Muscle of leg (tissue), 3 donors: ENCODE measurements at regions not wholly inside any gene's neighbourhood (a gene's known extent, or its start where the extent isn't known, plus 50 kb on each side); places are given as distances from the start of the nearest gene placed in this dataset.
"Not testable (repeated sequence)": the region's sequence is repeated elsewhere in the genome, so short reads cannot be mapped to it uniquely, and the experiment has no call there.

Experiments used
- DNase-seq: peaks from one replicate; pipeline ENCODE4 v3.0.0; 2013
- H3K27ac ChIP-seq: one replicate; pipeline ENCODE4 v1.5.1; 2013; ENCODE audit warnings: mild to moderate bottlenecking, low read length, control low read depth
- H3K27me3 ChIP-seq: one replicate; pipeline ENCODE4 v1.6.1; 2013; ENCODE audit warnings: low read length; ENCODE audit not compliant: control insufficient read depth, insufficient read depth
- H3K36me3 ChIP-seq: one replicate; pipeline ENCODE4 v1.6.1; 2013; ENCODE audit warnings: low read length; ENCODE audit not compliant: control insufficient read depth, insufficient read depth
- H3K4me1 ChIP-seq: one replicate; pipeline ENCODE4 v1.6.1; 2013; ENCODE audit warnings: low read length; ENCODE audit not compliant: control insufficient read depth, insufficient read depth
- H3K4me3 ChIP-seq: one replicate; pipeline ENCODE4 v1.5.1; 2013; ENCODE audit warnings: low read length, control low read depth
- H3K9me3 ChIP-seq: replicated peaks from 2 replicates; pipeline ENCODE4 v1.6.1; 2013; ENCODE audit warnings: low read depth, low read length; ENCODE audit not compliant: control insufficient read depth
- WGBS: methylation state at CpG from one replicate; pipeline ENCODE4 v1.1.5; 2013; ENCODE audit warnings: missing lambda C conversion rate; ENCODE audit not compliant: insufficient coverage; 5-methylcytosine and 5-hydroxymethylcytosine counted together

DNA sequence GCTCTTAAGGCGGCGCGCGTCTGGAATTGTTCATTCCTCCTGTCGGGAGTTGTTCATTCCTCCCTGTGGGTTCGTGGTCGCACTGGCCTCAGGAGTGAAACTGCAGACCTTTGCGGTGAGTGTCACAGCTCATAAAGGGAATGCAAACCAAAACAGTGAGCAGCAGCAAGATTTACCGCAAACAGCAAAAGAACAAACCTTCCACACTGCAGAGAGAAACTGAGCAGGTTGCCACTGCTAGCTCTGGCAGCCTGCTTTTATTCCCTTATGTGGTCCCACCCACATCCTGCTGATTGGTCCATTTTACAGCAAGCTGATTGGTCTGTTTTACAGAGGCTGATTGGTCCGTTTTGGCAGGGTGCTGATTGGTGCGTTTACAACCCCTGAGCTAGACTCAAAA lies 1365.3 kb upstream of the WWC1 start:
- no peaks in the 10 kb centered on the region for H3K27me3 ChIP-seq
- no peak overlapping the region for H3K27ac ChIP-seq
- WGBS = 87% methylated on average over 9 of the region's 11 CpGs
- H3K36me3 ChIP-seq = no peaks in the 10 kb centered on the region
- H3K4me3 ChIP-seq = no peak overlapping the region
- no peak for DNase-seq
- no peaks in the 10 kb centered on the region for H3K4me1 ChIP-seq
- H3K9me3 ChIP-seq = peaks cover 6% of the 10 kb centered on the region

DNA sequence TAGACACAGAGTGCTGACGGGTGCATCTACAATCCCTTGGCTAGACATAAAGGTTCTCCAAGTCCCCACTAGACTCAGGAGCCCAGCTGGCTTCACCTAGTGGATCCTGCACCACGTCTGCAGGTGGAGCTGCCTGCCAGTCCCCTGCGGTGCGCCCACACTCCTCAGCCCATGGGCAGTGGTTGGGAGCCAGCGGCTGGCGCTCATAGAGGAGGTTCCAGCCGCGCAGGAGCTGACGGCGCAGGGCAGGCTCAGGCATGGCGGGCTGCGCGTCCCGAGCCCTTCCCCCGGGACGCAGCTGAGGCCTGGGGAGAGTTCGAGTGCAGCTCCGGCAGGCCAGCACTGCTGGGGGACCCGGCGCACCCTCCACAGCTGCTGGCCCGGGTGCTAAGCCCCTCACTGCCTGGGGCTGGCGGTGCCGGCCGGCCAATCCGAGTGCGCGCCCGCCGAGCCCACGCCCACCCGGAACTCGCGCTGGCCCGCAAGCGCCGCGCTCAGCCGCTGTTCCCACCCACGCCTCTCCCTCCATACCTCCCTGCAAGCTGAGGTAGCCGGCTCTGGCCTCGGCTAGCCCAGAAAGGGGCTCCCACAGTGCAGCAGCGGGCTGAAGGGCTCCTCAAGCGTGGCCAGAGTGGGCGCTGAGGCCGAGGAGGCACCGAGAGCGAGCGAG lies 1364.5 kb upstream of the WWC1 start:
- WGBS = 94% methylated on average over 41 of the region's 48 CpGs
- not testable (repeated sequence) for H3K27me3 ChIP-seq, H3K4me1 ChIP-seq, H3K36me3 ChIP-seq, H3K9me3 ChIP-seq, DNase-seq, H3K4me3 ChIP-seq, H3K27ac ChIP-seq

DNA sequence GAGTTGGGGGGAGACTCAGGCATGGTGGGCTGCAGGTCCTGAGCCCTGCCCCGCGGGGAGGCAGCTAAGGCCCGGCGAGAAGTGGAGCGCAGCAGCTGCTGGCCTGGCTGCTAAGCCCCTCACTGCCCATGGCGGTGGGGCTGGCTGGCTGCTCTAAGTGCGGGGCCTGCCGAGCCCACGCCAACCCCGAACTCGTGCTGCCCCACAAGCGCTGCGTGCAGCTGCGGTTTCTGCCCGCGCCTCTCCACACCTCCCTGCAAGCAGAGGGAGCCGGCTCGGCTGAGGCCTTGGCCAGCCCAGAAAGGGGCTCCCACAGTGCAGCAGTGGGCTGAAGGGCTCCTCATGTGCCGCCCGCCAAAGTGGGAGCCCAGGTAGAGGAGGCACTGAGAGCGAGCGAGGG lies 1355.1 kb upstream of the WWC1 start:
- Histone ChIP-seq H3K36me3 (no peaks in the 10 kb centered on the region), H3K4me1 (no peaks in the 10 kb centered on the region), H3K4me3 (no peak overlapping the region), H3K27ac (no peak overlapping the region), H3K27me3 (no peaks in the 10 kb centered on the region), H3K9me3 (peaks cover 2% of the 10 kb centered on the region)
- DNase-seq = no peak
- 98% methylated on average over 20 of the region's 22 CpGs for WGBS

DNA sequence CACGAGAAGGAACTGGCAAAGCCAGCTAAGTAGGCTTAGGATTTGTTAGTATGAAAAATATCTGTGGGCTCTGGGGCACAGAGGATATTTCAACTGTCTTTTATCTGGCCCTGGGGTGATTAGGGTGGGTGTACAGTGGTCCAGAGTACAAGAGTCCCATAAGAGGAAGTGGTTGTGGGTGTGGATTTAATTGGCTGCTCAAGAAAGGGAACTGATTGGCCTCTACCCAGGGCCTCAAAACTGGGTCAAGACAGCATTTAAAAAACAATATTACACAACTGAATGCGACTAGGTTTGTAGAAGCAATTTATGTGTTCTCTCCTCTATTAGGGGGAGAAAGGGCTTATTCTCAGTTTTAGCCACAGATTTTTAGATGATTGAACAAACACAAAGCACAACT lies 1353.4 kb upstream of the WWC1 start:
- peak; percentile 3 for DNase-seq

DNA sequence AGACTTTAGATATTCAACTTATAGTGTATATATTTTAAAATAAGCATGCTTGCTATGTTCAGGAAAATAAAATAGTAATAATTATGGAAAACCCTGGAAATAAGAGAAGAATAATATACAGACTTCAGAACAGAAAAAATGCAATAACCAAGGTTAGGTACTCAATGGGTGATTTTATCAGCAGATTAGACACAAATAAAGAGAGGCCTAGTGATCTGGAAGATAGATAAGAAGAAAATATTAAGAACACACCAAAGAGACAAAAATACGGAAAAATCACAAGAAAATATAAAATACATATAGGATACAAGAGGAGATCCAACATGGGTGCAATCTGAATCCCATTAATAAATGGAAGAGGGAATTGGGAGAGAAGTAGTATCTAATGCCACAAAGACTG lies 1348.5 kb upstream of the WWC1 start:
- no peak for DNase-seq
- no CpG with 5 or more reads among the region's 1 CpG for WGBS
- no peaks in the 10 kb centered on the region for H3K27me3 ChIP-seq
- H3K27ac ChIP-seq = no peak overlapping the region
- H3K4me3 ChIP-seq = no peak overlapping the region
- peaks cover 6% of the 10 kb centered on the region for H3K9me3 ChIP-seq
- no peaks in the 10 kb centered on the region for H3K4me1 ChIP-seq
- no peaks in the 10 kb centered on the region for H3K36me3 ChIP-seq

More for the DNA sequence above, 1353.4 kb upstream of the WWC1 start:
- H3K4me3 ChIP-seq = no peak overlapping the region
- no peak overlapping the region for H3K27ac ChIP-seq
- no peaks in the 10 kb centered on the region for H3K36me3 ChIP-seq
- H3K9me3 ChIP-seq = peaks cover 6% of the 10 kb centered on the region
- H3K4me1 ChIP-seq = no peaks in the 10 kb centered on the region
- H3K27me3 ChIP-seq = no peaks in the 10 kb centered on the region
- 44% methylated on average over 1 of the region's 2 CpGs for WGBS

DNA sequence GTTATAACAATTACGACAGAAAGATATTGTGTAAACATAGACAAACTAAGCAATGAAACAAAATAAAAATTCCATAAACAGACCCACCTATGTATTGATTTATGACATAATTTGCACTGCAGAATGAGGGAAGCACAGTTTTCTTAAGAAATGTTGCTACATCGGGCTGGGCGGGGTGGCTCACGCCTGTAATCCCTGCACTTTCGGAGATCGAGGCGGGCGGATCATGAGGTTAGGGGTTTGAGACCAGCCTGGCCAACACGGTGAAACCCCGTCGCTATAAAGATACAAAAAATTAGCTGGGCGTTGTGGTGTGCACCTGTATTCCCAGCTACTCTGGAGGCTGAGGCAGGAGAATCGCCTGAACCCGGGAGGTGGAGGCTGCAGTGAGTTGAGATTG lies 1344.4 kb upstream of the WWC1 start:
- DNase-seq = no peak
- no peak overlapping the region for H3K27ac ChIP-seq
- no peaks in the 10 kb centered on the region for H3K27me3 ChIP-seq
- H3K36me3 ChIP-seq = no peaks in the 10 kb centered on the region
- no peak overlapping the region for H3K4me3 ChIP-seq
- WGBS = 94% methylated on average over 7 of the region's 14 CpGs
- H3K4me1 ChIP-seq = no peaks in the 10 kb centered on the region
- peaks cover 4% of the 10 kb centered on the region for H3K9me3 ChIP-seq

DNA sequence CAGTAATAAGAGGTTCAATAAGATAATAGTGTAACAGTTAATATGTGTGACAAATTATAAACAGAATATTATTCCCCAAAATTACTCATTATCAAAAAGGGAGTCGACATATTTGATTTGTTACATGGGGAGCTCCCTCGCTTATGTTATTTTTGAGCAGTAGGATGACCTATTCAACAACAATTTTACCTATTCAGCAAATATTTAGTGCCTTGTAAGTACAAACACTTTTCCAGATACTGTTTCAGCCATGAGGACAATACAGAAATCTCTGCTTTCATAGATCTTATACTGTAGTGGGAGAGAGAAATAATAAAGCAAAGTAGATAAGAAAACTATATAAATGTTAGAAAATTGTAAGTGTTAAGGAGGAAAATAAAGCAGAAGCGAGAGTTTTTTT lies 1342.8 kb upstream of the WWC1 start:
- H3K36me3 ChIP-seq = no peaks in the 10 kb centered on the region
- 100% methylated on average over 1 of the region's 3 CpGs for WGBS
- H3K9me3 ChIP-seq = no peaks in the 10 kb centered on the region
- H3K27me3 ChIP-seq = no peaks in the 10 kb centered on the region
- no peak for DNase-seq
- no peak overlapping the region for H3K27ac ChIP-seq
- H3K4me1 ChIP-seq = no peaks in the 10 kb centered on the region
- H3K4me3 ChIP-seq = no peak overlapping the region

DNA sequence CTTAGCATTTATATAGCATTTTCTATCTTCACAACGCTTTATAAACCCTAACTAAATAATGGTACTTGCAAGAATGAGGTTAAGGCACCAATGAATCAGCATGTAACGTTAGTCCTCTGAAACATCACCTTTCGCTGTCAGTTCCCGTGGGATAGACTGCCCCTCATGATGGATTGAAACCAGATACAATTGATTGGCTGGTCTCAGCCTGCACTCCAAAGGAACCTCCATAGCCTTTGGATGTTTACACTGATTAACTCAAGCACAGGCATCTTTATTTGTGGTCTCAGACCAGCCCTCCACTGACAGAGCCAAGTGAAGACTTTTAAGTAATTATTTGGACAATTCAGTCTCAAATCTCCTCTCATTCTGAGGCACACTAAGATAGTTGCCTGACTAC lies 1339.4 kb upstream of the WWC1 start:
- H3K9me3 ChIP-seq = no peaks in the 10 kb centered on the region
- DNase-seq = no peak
- no peaks in the 10 kb centered on the region for H3K4me1 ChIP-seq
- H3K27me3 ChIP-seq = no peaks in the 10 kb centered on the region
- no peak overlapping the region for H3K27ac ChIP-seq
- no peaks in the 10 kb centered on the region for H3K36me3 ChIP-seq
- WGBS = 43% methylated on average over 3 of the region's 4 CpGs
- H3K4me3 ChIP-seq = no peak overlapping the region

DNA sequence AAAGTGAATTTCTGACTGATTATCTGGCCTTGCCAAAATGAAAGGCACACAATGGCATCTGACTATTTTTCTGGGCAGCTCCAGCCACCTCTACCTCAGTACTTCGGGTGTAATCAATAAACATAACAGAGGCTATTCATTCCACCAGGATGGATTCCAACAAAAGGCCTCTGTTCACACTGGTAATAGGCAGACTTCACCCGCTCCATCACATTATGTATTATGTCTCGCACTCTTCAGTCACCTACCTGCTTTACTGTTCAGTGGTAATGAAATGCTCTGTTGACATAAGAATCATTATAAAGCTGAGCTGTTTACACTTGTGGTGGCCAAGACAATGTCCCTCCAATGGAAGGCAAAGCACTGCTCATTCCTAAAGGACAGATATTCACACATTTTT lies 1333.7 kb upstream of the WWC1 start:
- 55% methylated on average over 1 of the region's 3 CpGs for WGBS
- Histone ChIP-seq H3K4me1 (no peaks in the 10 kb centered on the region), H3K36me3 (no peaks in the 10 kb centered on the region), H3K27ac (no peak overlapping the region), H3K4me3 (no peak overlapping the region), H3K9me3 (no peaks in the 10 kb centered on the region), H3K27me3 (no peaks in the 10 kb centered on the region)
- no peak for DNase-seq

DNA sequence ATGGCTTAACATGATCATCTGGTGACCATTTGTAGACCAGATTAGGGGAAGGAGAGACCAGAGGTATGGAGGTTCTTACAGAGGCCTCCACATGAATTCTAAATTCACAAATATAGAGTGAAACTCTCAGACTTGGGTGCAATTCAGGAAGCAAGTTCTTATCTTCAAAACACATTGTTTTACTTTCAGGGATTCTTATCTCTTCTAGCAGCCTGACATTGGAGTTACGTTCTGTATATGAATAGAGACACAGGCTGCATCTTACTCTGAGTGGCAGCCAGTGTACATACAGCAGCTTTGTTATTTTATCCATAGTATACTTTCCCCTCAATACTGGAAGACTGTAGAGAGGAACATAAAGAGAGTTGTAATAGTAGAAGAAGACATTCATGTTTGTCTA lies 1331.7 kb upstream of the WWC1 start:
- no CpG with 5 or more reads among the region's 1 CpG for WGBS
- Histone ChIP-seq H3K36me3 (no peaks in the 10 kb centered on the region), H3K27ac (no peak overlapping the region), H3K4me3 (no peak overlapping the region), H3K27me3 (no peaks in the 10 kb centered on the region), H3K4me1 (no peaks in the 10 kb centered on the region), H3K9me3 (no peaks in the 10 kb centered on the region)
- no peak for DNase-seq

DNA sequence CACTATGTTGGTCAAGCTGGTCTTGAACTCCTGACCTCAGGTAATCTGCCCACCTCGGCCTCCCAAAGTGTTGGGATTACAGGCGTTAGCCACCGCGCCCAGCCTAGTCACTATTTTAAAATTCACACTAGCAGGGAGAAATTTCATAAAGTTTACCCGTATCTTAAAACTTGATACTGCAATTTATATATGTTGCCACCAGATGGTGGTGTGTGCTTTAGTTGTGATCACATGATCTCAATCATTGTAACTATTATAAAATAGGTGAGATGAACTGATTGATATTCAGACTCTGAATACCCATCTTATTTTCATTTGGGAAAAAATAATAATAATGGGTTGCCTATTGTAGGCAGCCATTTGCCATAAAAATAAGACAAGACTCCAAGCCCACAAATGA lies 1330.4 kb upstream of the WWC1 start:
- H3K9me3 ChIP-seq = no peaks in the 10 kb centered on the region
- H3K4me3 ChIP-seq = no peak overlapping the region
- no peak overlapping the region for H3K27ac ChIP-seq
- 83% methylated on average over 1 of the region's 5 CpGs for WGBS
- no peaks in the 10 kb centered on the region for H3K27me3 ChIP-seq
- no peaks in the 10 kb centered on the region for H3K4me1 ChIP-seq
- no peak for DNase-seq
- no peaks in the 10 kb centered on the region for H3K36me3 ChIP-seq
